Endodermal cell (in vitro differentiated cells): ENCODE measurements at regions not wholly inside any gene's neighbourhood (a gene's known extent, or its start where the extent isn't known, plus 50 kb on each side); places are given as distances from the start of the nearest gene placed in this dataset.

Experiments
- DNase-seq: peaks from one replicate; pipeline ENCODE4 v3.0.0-alpha.2; 2017
- H3K27ac ChIP-seq: 2 replicates; pipeline ENCODE4 v1.5.1; 2013; ENCODE audit warnings: mild to moderate bottlenecking, low read depth, low read length, moderate library complexity
- H3K27me3 ChIP-seq: 2 replicates; pipeline ENCODE4 v1.6.1; 2013; ENCODE audit warnings: mild to moderate bottlenecking, low read length, moderate library complexity; ENCODE audit not compliant: insufficient read depth, control insufficient read depth, poor library complexity, severe bottlenecking
- H3K36me3 ChIP-seq: 2 replicates; pipeline ENCODE4 v1.7.0; 2013; ENCODE audit warnings: mild to moderate bottlenecking, low read length, moderate library complexity; ENCODE audit not compliant: control insufficient read depth, insufficient read depth
- H3K4me1 ChIP-seq: one replicate; pipeline ENCODE4 v1.7.0; 2013; ENCODE audit warnings: low read length; ENCODE audit not compliant: control insufficient read depth, insufficient read depth
- H3K4me3 ChIP-seq: 2 replicates; pipeline ENCODE4 v1.5.1; 2013; ENCODE audit warnings: mild to moderate bottlenecking, low read length, moderate library complexity
- H3K9ac ChIP-seq: 2 replicates; pipeline ENCODE4 v1.6.1; 2013; ENCODE audit warnings: mild to moderate bottlenecking, low read length, moderate library complexity; ENCODE audit not compliant: poor library complexity, severe bottlenecking; ENCODE audit errors: extremely low read depth
- H3K9me3 ChIP-seq: 2 replicates; pipeline ENCODE4 v1.6.1; 2013; ENCODE audit warnings: mild to moderate bottlenecking, low read length, moderate library complexity; ENCODE audit not compliant: control insufficient read depth
- H3K27ac Mint-ChIP-seq: 2 replicates; pipeline ENCODE4 v1.8.0; 2020; ENCODE audit warnings: mixed read lengths
- H3K27me3 Mint-ChIP-seq: 2 replicates; pipeline ENCODE4 v1.8.0; 2021; ENCODE audit warnings: mild to moderate bottlenecking, mixed read lengths; ENCODE audit not compliant: insufficient read depth
- H3K36me3 Mint-ChIP-seq: 2 replicates; pipeline ENCODE4 v1.8.0; 2020; ENCODE audit warnings: low read depth, mixed read lengths
- H3K4me1 Mint-ChIP-seq: 2 replicates; pipeline ENCODE4 v1.8.0; 2020; ENCODE audit warnings: mixed read lengths
- H3K4me3 Mint-ChIP-seq: 2 replicates; pipeline ENCODE4 v1.8.0; 2020; ENCODE audit warnings: mild to moderate bottlenecking, moderate library complexity, mixed read lengths
- H3K9me3 Mint-ChIP-seq: 2 replicates; pipeline ENCODE4 v1.8.0; 2020; ENCODE audit warnings: mild to moderate bottlenecking, mixed read lengths
- WGBS, 2 experiments: methylation state at CpG; one replicate each; pipeline versions ENCODE4 v1.1.5 to v1.1.7; 2013; ENCODE audit warnings: missing lambda C conversion rate in 2 of 2, mixed read lengths in 1 of 2; ENCODE audit not compliant: insufficient coverage in 1 of 2, insufficient read length in 1 of 2; 5-methylcytosine and 5-hydroxymethylcytosine counted together
- TF ChIP-seq, protein P1 (sequence below): fragments of 200-600 bp; sonication (generic); conservative IDR thresholded peaks from 2 replicates; pipeline ENCODE4 v1.5.0; 2021; ENCODE audit warnings: antibody characterized with exemption, mild to moderate bottlenecking

DNA sequence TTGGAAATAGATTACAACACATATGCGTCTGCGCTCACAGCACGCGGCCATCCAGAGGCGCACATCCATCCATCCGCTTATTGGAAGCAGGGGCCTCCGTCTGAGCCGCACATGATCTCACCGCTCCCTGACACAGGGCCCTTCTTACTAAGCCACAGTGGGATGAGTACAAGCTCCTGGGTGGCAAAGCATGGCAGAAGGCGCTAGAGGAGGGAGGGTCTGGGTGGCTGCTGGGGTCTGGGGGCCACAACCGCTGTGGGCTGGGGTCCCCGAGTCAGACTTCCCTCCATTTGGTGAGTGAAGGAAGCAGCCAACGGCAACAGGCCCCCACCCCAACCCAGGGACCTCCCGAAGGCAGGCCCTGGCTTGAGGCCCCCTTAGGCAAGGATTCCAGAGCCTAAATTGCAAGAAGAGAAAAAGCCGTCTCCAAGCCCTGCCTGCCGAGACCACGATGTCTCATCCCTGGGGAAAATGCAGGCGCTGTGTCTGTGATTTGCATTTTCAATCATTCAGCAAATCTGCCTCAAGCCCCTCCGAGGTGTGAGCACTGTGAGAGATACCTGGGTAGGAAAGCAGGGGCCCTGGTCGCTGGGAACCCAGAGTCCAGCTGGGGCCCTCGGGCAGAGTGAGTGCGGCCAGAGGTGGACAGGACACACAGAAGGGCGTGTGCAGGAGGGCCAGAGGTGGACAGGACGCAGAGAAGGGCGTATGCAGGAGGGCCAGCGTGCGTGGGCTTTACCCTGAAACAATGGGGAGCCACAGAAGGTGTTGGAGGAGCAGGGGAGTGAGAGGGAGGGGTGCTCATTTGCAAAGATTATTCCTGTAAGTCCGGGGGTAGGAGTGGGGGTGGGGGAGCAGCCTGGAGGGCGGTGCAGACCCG, 135.7 kb downstream of the OLFM1 start:
- TF ChIP-seq, protein P1, sequence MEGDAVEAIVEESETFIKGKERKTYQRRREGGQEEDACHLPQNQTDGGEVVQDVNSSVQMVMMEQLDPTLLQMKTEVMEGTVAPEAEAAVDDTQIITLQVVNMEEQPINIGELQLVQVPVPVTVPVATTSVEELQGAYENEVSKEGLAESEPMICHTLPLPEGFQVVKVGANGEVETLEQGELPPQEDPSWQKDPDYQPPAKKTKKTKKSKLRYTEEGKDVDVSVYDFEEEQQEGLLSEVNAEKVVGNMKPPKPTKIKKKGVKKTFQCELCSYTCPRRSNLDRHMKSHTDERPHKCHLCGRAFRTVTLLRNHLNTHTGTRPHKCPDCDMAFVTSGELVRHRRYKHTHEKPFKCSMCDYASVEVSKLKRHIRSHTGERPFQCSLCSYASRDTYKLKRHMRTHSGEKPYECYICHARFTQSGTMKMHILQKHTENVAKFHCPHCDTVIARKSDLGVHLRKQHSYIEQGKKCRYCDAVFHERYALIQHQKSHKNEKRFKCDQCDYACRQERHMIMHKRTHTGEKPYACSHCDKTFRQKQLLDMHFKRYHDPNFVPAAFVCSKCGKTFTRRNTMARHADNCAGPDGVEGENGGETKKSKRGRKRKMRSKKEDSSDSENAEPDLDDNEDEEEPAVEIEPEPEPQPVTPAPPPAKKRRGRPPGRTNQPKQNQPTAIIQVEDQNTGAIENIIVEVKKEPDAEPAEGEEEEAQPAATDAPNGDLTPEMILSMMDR = no peak
- no peak for DNase-seq
- Histone ChIP-seq H3K4me3 (no peak overlapping the region), H3K9me3 (no peaks in the 10 kb centered on the region), H3K27ac (peak overlapping the region; percentile 94), H3K27me3 (no peaks in the 10 kb centered on the region), H3K36me3 (no peaks in the 10 kb centered on the region), H3K4me1 (peaks cover 9% of the 10 kb centered on the region), H3K9ac (no peak overlapping the region)
- Mint-ChIP-seq H3K27ac (no peak overlapping the region), H3K36me3 (no peaks in the 10 kb centered on the region), H3K9me3 (no peaks in the 10 kb centered on the region), H3K4me1 (peaks cover 22% of the 10 kb centered on the region), H3K27me3 (no peaks in the 10 kb centered on the region), H3K4me3 (no peak overlapping the region)
- WGBS, 2 experiments = 76 to 80% methylated on average over 14 to 30 of the region's 30 CpGs

DNA sequence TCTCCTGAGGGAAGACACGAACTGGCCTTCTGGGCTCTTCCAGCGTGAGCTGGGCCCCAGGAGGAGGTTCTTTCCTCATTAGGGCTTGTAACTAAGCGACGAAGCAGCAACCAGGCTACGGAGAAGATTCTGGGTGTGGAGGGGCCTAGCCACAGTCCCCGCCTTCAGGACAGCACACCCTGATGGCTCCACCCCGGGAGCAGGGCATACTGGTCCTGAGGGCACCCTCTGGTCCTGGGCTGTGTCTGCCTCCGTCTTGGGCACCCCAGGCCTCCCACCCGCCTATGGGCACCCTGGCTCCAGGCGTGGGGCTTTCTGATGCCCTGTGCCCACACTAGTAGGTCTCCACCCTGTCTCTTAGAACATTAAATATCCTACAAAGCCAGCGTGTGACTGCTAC, 136.4 kb downstream of the OLFM1 start:
- peak overlapping the region; percentile 94 for H3K27ac ChIP-seq
- TF ChIP-seq, protein P1 = no peak
- peaks cover 3% of the 10 kb centered on the region for H3K4me1 ChIP-seq
- no peaks in the 10 kb centered on the region for H3K27me3 Mint-ChIP-seq
- H3K36me3 Mint-ChIP-seq = no peaks in the 10 kb centered on the region
- H3K4me3 ChIP-seq = no peak overlapping the region
- WGBS, 2 experiments = 65 to 84% methylated on average over 2 to 11 of the region's 11 CpGs
- H3K27me3 ChIP-seq = no peaks in the 10 kb centered on the region
- H3K4me3 Mint-ChIP-seq = no peak overlapping the region
- H3K4me1 Mint-ChIP-seq = peaks cover 16% of the 10 kb centered on the region
- no peaks in the 10 kb centered on the region for H3K9me3 Mint-ChIP-seq
- no peak for DNase-seq
- H3K9ac ChIP-seq = no peak overlapping the region
- no peaks in the 10 kb centered on the region for H3K9me3 ChIP-seq
- no peaks in the 10 kb centered on the region for H3K36me3 ChIP-seq
- H3K27ac Mint-ChIP-seq = no peak overlapping the region

DNA sequence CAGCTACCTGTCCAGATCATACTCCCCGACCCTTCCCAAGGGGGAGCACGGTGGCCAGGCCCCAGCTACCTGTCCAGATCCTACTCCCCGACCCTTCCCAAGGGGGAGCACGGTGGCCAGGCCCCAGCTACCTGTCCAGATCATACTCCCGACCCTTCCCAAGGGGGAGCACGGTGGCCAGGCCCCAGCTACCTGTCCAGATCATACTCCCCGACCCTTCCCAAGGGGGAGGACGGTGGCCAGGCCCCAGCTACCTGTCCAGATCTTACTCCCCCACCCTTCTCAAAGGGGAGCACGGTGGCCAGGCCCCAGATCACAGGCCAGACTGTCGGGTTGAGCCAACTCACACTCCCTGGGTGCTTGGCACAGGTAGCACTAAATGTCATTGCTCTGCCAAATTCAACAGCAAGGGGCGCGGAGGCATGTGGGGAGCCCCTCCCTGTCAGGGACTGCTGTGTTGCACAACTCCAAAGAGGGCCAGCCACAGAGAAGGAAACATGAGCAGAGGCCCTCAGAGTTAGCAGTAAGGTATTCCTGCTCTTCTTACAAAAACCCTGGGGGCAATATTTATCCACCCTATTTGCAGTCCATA, 136.9 kb downstream of the OLFM1 start:
- H3K36me3 Mint-ChIP-seq = no peaks in the 10 kb centered on the region

More for the DNA sequence above, 136.9 kb downstream of the OLFM1 start:
- no peaks in the 10 kb centered on the region for H3K9me3 ChIP-seq
- TF ChIP-seq, protein P1 = no peak
- H3K4me3 Mint-ChIP-seq = no peak overlapping the region
- no peaks in the 10 kb centered on the region for H3K27me3 ChIP-seq
- no peak for DNase-seq
- H3K4me3 ChIP-seq = no peak overlapping the region
- H3K9ac ChIP-seq = no peak overlapping the region
- no peaks in the 10 kb centered on the region for H3K27me3 Mint-ChIP-seq
- WGBS, 2 experiments = 87 to 90% methylated on average over 5 to 12 of the region's 12 CpGs
- H3K27ac Mint-ChIP-seq = no peak overlapping the region
- peaks cover 13% of the 10 kb centered on the region for H3K4me1 Mint-ChIP-seq
- peak overlapping the region; percentile 94 for H3K27ac ChIP-seq
- H3K36me3 ChIP-seq = no peaks in the 10 kb centered on the region
- H3K9me3 Mint-ChIP-seq = no peaks in the 10 kb centered on the region
- no peaks in the 10 kb centered on the region for H3K4me1 ChIP-seq
